Hepatic stellate cell (primary cell): ENCODE measurements at regions not wholly inside any gene's neighbourhood (a gene's known extent, or its start where the extent isn't known, plus 50 kb on each side); places are given as distances from the start of the nearest gene placed in this dataset.
"Not testable (repeated sequence)": the region's sequence is repeated elsewhere in the genome, so short reads cannot be mapped to it uniquely, and the experiment has no call there.

Experiments used
- DNase-seq: peaks from one replicate; pipeline ENCODE4 v3.0.0; 2011; ENCODE audit warnings: low spot score

- no peak for DNase-seq
Observed at GRCh38 chr2:36302911-36303310, 52.7 kb upstream of the CRIM1 start.

DNA sequence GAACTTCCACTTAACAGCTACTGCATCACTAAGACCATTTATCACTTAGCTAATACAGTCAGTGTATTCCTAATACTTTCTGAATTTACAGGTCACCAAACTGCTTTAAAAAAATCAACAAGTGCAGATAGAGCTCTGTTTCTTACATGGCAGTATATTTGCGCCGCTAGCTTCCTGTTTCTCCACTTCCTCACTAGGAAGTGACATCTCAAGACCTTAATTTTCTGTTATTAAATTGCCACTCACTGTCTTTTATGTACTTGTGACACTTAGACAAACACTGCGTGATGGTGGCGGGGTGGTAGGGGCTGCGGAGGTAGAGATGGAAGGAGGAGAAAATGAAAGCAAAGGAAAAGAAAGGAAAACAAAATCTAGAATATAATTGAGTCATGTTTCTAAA lies 53.7 kb upstream of the CRIM1 start:
- no peak for DNase-seq

DNA sequence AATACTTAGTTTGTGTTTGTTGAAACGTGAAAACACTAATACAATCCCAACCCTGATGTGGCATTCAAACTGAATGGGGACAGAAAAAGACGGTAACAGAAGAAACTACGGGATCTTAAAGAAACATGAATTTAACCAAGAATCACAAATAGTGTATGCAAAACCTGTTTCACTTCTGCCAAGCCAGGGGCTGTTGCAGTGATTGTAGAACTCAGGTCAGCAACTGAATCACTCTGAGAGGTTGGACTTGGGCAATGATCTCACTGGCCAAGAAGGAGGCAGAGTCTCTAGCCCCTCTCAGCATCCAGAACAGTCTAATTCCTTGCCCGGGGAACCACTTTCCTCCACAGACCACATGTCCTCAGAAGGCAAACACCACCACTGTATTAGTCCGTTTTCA lies 54.9 kb upstream of the CRIM1 start:
- DNase-seq, result no peak

- no peak for DNase-seq
Observed at GRCh38 chr2:36296798-36297197, 58.8 kb upstream of the CRIM1 start.

DNA sequence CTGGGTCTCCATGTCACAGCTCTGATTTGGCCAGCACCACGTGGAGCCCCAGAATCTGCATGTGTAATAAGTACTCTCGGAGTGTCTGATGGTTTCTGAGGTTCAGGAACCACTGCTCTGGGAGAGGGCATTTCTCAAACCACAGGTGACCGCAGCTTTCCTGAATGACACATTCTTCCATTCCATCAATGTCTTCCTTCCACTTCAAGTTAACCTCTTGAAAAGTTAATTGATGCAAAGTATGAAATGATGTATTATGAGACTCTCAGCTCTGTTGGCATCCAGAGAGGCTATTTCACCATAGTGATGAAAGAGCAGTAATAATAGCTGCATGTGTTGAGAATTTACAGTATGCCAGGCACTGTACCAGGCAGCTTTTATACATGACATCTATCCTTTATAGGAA lies 61.3 kb upstream of the CRIM1 start:
- DNase-seq, result no peak

DNA sequence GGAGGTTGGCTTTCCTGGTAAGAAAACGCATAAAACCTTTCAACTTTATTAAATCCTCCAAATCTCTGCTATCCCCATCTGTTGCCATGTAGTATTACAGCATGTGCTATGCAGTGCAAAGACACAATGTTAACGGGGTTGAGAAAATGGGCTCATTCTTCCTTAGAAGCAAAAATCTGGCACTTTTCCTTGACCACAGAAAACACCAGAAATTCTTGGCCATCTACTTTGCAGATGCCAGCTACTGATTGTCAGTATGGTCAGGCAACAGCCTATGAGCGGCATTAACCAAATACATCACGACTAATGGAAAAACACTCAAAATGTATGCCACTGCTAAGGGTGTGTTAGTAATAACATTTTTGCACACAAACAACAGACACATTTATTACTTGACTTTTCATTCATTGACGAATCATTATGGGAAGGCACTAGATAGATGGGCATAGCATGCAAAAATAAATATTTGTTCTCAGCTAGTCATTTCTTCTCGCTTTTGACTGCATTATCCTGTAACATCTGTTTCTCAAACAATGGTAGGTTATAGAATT lies 65.2 kb upstream of the CRIM1 start:
- DNase-seq, result no peak

DNA sequence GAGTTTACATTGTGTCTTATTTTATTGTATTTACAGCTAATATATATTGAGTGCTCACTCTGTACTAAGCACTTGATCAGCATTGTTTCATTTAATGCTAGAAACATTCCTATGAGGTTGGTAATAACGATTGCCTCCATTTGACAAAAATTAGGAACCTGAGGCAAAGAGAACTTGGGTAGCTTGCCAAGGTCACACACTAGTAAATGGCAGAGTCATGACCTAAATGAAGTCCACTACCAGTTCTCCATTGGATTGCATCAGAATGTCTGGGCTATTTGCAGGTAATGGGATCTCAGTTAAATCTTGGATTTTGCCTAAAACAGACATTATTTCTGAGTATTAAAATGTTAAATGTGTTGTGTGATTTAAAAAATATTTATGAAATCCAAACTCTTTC lies 65.8 kb upstream of the CRIM1 start:
- DNase-seq, result no peak

- no peak for DNase-seq
Observed at GRCh38 chr2:36287363-36288275, 68.0 kb upstream of the CRIM1 start.

DNA sequence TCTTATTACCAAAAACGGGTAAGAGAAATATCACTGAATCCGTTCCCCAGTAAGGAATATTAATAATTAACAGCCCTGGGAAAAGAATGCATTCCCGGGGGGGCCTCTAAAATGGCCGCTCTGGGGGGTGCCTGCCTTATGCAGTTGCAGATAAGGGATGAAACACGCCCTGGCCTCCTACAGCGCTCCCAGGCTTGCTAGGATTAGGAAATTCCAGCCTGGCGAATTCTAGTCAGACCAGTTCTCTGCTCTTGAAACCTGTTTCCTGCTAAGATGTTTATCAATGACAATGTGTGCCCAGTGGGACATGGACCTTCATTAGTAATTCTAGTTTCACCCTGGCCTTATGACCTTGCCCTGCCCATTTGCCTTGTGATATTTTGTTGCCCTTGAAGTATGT lies 76.1 kb upstream of the CRIM1 start:
- not testable (repeated sequence) for DNase-seq

- no peak for DNase-seq
Observed at GRCh38 chr2:36277881-36278523, 77.6 kb upstream of the CRIM1 start.

DNA sequence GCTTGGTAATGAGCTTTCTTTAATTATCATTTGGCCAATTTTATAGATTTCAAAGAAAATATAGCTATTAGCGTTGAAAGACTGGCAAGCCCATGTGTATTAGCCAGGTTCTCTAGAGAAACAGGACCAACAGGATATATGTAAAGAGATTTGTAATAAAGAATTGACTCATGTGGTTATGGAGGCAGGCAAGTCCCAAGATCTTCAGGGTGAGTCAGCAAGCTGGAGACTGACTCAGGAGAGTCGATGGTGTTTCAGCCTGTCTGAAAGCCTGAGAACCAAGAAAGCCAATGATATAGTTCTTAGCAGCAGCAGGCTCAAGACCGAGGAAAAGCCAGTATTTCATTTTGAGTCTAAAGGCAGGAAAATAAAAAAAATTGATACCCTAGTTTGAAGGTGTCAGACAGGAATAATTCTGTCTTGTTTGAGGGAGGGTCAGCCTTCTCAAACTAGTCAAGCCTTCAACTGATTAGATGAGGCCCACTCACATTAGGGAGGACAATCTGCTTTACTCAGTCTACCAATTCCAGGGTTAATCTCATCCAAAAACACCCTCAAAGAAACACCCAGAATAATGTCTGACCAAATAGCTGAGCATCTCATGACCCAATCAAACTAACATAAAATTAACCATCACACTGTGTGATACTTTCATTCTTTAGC lies 78.3 kb upstream of the CRIM1 start:
- DNase-seq, result no peak

DNA sequence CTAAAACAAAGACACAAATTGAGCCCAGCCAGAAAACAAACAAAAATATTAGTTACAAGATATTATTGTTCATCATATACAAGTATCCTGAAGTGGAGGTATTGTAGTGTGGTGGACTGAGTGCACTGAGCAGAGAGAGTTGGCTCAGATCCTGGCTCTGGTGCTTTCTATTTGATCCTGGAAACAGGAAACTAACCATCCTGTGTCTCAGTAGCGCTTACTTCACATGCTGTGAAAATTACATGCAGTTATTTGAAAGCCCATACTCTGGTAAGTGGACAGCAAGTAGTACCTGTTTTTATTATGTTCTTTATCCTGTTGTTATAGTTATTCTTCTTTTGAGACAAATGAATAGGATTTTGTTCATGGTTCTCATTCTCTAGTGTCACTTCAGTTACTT lies 84.3 kb upstream of the CRIM1 start:
- DNase-seq, result no peak

DNA sequence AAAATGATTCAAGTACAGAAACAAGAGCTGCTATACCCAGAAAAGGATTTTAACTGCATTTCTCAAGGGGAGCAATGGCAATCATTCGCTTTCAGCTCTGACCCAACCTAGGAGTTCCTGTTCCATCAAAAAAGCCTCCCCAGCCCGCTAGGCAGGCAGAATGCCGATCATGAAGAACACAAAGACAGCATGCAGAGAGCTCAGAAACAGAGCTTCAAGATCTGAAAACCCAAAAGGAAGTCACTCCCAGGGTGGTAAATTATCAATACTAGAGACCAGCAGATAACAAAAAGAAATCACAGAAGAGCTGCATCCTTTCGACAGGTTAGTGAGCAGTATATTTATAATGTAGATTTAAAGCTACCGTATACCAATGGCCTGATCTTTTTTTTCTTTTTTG lies 84.8 kb upstream of the CRIM1 start:
- DNase-seq, result no peak

- no peak for DNase-seq
Observed at GRCh38 chr2:36267194-36267593, 88.4 kb upstream of the CRIM1 start.

DNA sequence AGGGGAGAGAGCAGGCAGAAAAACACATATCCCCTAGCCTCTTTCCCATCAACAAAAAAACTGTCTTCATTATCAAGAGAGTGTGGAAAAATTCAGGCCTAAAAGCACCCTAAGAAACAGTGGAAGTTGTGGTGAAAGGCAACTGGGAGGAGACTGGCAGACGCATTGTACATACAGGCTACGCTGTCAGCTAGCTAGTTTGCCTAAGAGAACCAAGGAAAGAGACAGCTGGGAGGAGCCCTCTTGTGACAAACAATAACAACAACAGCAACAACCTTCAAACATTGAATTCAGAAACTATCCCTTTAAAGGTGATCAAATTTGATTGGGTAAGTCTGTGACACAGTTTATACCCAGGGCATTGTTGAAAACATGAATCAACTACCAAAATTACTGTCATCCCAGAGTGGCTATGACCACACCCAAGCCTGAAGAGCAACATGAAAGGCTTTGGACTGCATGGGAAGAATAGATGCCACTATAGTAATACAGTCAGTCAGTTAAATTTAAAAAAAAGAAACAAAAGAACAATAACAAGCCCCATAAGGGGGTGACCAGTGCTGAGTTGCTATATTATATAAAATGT lies 88.9 kb upstream of the CRIM1 start:
- DNase-seq, result no peak

GRCh38 chr2:36262581-36262980 lies 93.0 kb upstream of the CRIM1 start:
- DNase-seq, result no peak

DNA sequence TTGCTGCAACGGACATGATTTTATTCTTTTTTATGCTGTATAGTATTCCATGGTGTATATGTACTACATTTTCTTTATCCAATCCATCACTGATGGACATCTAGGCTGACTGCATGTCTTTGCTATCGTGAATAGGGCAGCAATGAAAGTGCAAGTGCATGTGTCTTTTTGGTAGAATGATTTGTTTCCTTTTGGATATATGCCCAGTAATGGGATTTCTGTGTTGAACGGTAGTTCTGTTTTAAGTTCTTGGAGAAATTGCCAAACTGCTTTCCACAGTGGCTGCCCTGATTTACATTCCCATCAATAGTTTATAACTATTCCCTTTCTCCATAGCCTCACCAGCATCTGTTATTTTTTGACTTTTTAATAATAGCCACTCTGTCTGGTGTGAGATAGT lies 99.7 kb upstream of the CRIM1 start:
- no peak for DNase-seq

GRCh38 chr2:36253086-36253485 lies 102.5 kb upstream of the CRIM1 start:
- DNase-seq, result no peak

DNA sequence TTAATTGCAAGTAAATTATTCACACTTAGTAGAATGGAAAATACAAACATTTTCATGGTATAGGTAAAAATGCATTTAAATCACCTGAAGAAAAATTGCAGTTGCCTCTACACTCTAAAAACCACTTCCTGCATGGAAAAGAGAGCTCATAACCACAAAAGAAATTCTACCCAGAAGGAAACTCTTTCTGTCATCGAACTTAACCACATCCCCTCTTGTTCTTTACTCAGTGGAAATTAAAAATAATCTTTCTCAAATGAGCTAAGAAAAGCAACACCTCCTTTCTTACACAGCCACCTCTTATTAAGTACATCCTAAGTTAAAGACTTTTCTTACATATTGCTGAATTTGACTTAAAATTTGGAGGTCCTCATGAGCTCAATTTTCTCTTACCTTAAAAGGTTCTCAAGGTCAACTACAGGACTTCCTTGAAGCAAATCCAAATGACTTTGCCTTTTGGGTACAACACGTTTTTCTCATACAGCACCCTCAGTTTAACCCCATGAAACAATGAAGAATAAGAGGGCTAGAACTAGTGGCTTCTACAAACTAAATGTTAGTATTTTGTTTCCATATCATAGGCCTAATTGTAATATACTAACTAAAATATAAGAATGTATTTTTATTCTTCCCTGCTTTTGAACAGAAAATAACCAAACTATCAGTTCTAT lies 109.1 kb upstream of the CRIM1 start:
- DNase-seq, result no peak

GRCh38 chr2:36245651-36246050 lies 109.9 kb upstream of the CRIM1 start:
- DNase-seq, result no peak

DNA sequence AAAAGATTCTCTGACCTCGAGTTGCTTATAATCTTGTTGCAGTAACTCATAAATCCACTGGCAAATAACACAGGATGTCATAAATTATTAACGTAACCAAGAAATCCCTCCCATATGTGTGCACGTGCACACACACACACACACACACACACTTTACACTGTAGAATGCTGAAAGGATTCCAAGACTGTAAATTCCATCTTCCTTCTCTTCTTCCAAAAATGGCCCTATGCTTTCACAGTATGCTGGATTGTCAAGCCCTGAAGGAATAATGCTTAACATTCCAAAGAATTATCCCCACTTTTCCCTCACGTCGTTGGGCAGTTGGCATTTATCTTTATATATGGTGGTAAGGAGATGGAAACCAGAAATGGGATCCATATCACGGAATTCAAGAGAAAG lies 117.5 kb upstream of the CRIM1 start:
- DNase-seq, result no peak

- DNase-seq, result no peak
Observed at GRCh38 chr2:36235882-36236281, 119.7 kb upstream of the CRIM1 start.
